NCI-H2196 (cell line): ENCODE measurements at regions not wholly inside any gene's neighbourhood (a gene's known extent, or its start where the extent isn't known, plus 50 kb on each side); places are given as distances from the start of the nearest gene placed in this dataset.

Experiments
- DNase-seq: peaks from one replicate; lab custom pipeline; 2025; ENCODE audit not compliant: unreplicated experiment; lab: John Stamatoyannopoulos, UW

- no peak for DNase-seq
Measured at GRCh38 chr2:228253752-228254151, 72.3 kb upstream of the SPHKAP start.

- DNase-seq = no peak
Measured at GRCh38 chr2:228247335-228247734, 65.8 kb upstream of the SPHKAP start.

DNA sequence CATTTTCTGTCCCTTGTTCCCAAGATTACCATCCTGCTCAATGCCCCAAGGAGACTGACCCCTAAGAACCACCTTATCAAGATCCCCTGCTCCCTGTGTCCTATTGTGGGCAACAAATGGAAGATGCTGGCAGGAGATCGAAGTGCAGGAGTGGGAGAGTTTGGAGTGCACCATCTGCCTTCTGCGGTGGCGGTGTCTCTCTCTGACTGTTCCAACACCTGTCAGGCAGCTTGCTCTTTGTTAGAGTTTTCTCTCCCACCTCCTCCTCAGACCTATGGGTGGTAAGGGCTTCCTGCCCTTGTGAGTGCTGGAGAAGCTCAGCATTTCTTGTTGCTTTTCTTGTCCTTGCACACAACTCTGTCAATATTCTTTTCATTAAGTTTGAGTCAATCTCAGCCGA, 64.1 kb upstream of the SPHKAP start:
- DNase-seq = no peak

DNA sequence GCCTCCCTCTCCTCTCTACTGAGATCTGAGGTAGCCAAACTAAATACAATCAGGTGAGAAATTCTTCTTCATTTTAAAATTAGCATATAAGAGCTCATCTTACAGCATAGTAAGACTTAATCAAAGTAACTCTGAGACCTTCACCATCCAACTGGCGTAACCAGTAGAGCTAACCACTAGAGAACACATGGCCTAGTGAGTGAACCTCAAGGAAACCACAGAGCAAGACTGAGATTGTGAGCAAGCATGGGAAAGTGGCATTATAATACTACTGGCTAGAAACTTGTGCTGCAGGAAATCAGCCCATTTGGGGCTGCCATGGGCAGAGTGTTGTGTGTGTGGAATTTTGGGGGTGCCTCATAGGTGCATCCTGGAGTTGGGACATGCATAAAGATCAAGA, 61.1 kb upstream of the SPHKAP start:
- DNase-seq = no peak

- DNase-seq = no peak
Measured at GRCh38 chr2:228239907-228240561, 58.5 kb upstream of the SPHKAP start.

GRCh38 chr2:228239207-228239906, 57.9 kb upstream of the SPHKAP start:
- DNase-seq = no peak
